Liver (tissue), 8 donors: ENCODE measurements at regions not wholly inside any gene's neighbourhood (a gene's known extent, or its start where the extent isn't known, plus 50 kb on each side); places are given as distances from the start of the nearest gene placed in this dataset.

Experiments
- DNase-seq: peaks from one replicate; pipeline ENCODE4 v3.0.0-alpha.2; 2017; ENCODE audit warnings: low spot score
- H3K27ac ChIP-seq, 2 donors: one replicate each; pipeline ENCODE4 v1.7.0; 2013; ENCODE audit warnings: inconsistent platforms in 2 of 2, low read length in 2 of 2, control low read depth in 1 of 2, low read depth in 1 of 2, mild to moderate bottlenecking in 1 of 2
- H3K27me3 ChIP-seq, 4 donors: one replicate each; pipeline versions ENCODE4 v1.6.1 to v1.7.0; 2013; ENCODE audit warnings: low read length in 3 of 4, inconsistent platforms in 1 of 4, mild to moderate bottlenecking in 1 of 4, moderate library complexity in 1 of 4; ENCODE audit not compliant: control insufficient read depth in 4 of 4, insufficient read depth in 4 of 4
- H3K36me3 ChIP-seq, 4 donors: one replicate each; pipeline versions ENCODE4 v1.6.1 to v1.7.0; 2013; ENCODE audit warnings: low read length in 3 of 4, mild to moderate bottlenecking in 3 of 4, low read depth in 1 of 4, moderate library complexity in 1 of 4; ENCODE audit not compliant: control insufficient read depth in 4 of 4, insufficient read depth in 3 of 4
- H3K4me1 ChIP-seq, 4 donors: one replicate each; pipeline versions ENCODE4 v1.6.1 to v1.7.0; 2013; ENCODE audit warnings: low read length in 3 of 4, mild to moderate bottlenecking in 3 of 4, moderate library complexity in 1 of 4; ENCODE audit not compliant: control insufficient read depth in 4 of 4, insufficient read depth in 4 of 4
- H3K4me3 ChIP-seq, 3 donors: one replicate each; pipeline versions ENCODE4 v1.6.1 to v1.7.0; 2013; ENCODE audit warnings: low read length in 3 of 3, control low read depth in 1 of 3, low read depth in 1 of 3, mild to moderate bottlenecking in 1 of 3
- H3K9ac ChIP-seq, 2 donors: one replicate each; pipeline ENCODE4 v1.7.0; 2013; ENCODE audit warnings: low read length in 2 of 2, mild to moderate bottlenecking in 2 of 2, moderate library complexity in 2 of 2, control low read depth in 1 of 2, low read depth in 1 of 2
- H3K9me3 ChIP-seq, 4 donors: one replicate each; pipeline versions ENCODE4 v1.6.1 to v1.7.0; 2013; ENCODE audit warnings: low read length in 3 of 4; ENCODE audit not compliant: control insufficient read depth in 4 of 4
- EGR1 ChIP-seq, 2 donors: IDR thresholded peaks; 2 replicates each; pipeline ENCODE4 v1.6.1; 2016 to 2018; ENCODE audit warnings: antibody characterized with exemption in 2 of 2, low read depth in 2 of 2
- FOXA1 ChIP-seq: IDR thresholded peaks from 2 replicates; pipeline ENCODE4 v1.6.1; 2016; ENCODE audit warnings: antibody characterized with exemption
- FOXA2 ChIP-seq: IDR thresholded peaks from 2 replicates; pipeline ENCODE4 v1.6.1; 2016; ENCODE audit warnings: antibody characterized with exemption
- GABPA ChIP-seq, 2 donors: IDR thresholded peaks in 1 of 2; conservative IDR thresholded peaks in 1 of 2; 2 replicates each; pipeline ENCODE4 v1.6.1; 2016; ENCODE audit warnings: antibody characterized with exemption in 2 of 2, mild to moderate bottlenecking in 1 of 2, moderate library complexity in 1 of 2
- HNF4A ChIP-seq, 2 donors: conservative IDR thresholded peaks; 2 replicates each; pipeline ENCODE4 v1.6.1; 2016; ENCODE audit warnings: antibody characterized with exemption in 2 of 2, mild to moderate bottlenecking in 2 of 2
- HNF4G ChIP-seq: IDR thresholded peaks from 2 replicates; pipeline ENCODE4 v1.6.1; 2016; ENCODE audit warnings: antibody characterized with exemption
- JUND ChIP-seq, 2 donors: IDR thresholded peaks; 2 replicates each; pipeline ENCODE4 v1.6.1; 2016; ENCODE audit warnings: antibody characterized with exemption in 2 of 2
- NR2F2 ChIP-seq: IDR thresholded peaks from 2 replicates; pipeline ENCODE4 v1.6.1; 2016; ENCODE audit warnings: antibody characterized with exemption
- RAD21 ChIP-seq, 2 donors: IDR thresholded peaks; 2 replicates each; pipeline ENCODE4 v1.6.1; 2016; ENCODE audit warnings: antibody characterized with exemption in 2 of 2, mild to moderate bottlenecking in 2 of 2
- RXRA ChIP-seq, 2 donors: IDR thresholded peaks; 2 replicates each; pipeline ENCODE4 v1.6.1; 2017 to 2018; ENCODE audit warnings: antibody characterized with exemption in 2 of 2, mild to moderate bottlenecking in 1 of 2
- SP1 ChIP-seq: IDR thresholded peaks from 2 replicates; pipeline ENCODE4 v1.6.1; 2018; ENCODE audit warnings: antibody characterized with exemption, mild to moderate bottlenecking
- TAF1 ChIP-seq: conservative IDR thresholded peaks from 2 replicates; pipeline ENCODE4 v1.6.1; 2016; ENCODE audit warnings: antibody characterized with exemption, mild to moderate bottlenecking
- WGBS: extraction: QIAGEN DNeasy Blood & Tissue Kit; methylation state at CpG from one replicate; pipeline ENCODE4 v1.1.7; 2013; 5-methylcytosine and 5-hydroxymethylcytosine counted together
- TF ChIP-seq, protein P1 (sequence below): fragments of 150-350 bp; IDR thresholded peaks from 2 replicates; pipeline ENCODE4 v1.5.1; 2017; ENCODE audit warnings: improper control_type of control experiment, low read depth, low read length; ENCODE audit not compliant: missing input control
- TF ChIP-seq, protein P2 (sequence below): IDR thresholded peaks from 2 replicates; pipeline ENCODE4 v1.6.1; 2016; ENCODE audit warnings: antibody characterized with exemption
- TF ChIP-seq, protein P3 (sequence below): IDR thresholded peaks from 2 replicates; pipeline ENCODE4 v1.6.1; 2016; ENCODE audit warnings: antibody characterized with exemption, mild to moderate bottlenecking
- TF ChIP-seq, protein P4 (sequence below): IDR thresholded peaks from 2 replicates; pipeline ENCODE4 v1.6.1; 2016; ENCODE audit warnings: antibody characterized with exemption
- donor health status: healthy.
- donor health status: healthy.
- donor health status: healthy.
- donor health status: healthy.
- donor health status: healthy.

DNA sequence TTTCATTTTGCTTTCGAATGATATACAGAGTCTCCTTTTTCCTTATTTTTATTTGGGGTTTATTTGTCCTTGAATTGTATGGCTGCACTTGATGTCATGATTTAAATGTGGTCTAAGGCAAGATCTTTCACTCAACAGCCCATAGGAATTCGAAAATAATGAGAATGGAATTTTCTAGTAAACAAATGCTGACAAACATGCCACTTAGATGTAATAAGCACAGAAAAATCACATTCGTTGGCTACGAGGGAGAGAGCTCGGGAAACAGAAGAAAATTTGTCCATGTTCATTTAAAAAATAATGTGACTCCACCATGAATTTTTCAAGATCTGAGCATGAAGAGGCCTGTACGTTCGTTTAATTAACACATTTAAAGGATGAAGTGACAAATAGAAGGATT, 73.0 kb downstream of the BLID start (continued):
- TF ChIP-seq HNF4G = no peak

DNA sequence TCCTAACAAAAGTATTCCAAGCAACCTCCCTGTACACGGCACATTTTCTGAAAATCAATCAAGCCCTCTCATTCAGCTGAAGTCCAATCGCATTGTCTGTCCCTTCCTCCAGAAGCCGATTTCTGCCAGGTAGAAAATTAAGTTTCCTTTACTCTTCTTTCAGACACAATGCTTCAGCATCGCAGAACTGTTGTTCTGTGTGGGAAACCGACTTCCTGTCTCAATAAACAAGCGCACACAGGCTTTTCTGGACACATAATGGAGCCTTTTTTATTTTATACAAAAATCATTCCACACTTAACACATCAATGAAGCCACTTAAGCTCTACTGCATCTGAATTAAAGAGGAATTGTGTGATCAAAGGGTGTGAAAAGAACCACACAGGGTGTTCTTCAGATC, 75.6 kb downstream of the BLID start:
- no peak overlapping the region for H3K9ac ChIP-seq
- DNase-seq = no peak
- H3K9me3 ChIP-seq = no peaks in the 10 kb centered on the region
- no peaks in the 10 kb centered on the region for H3K4me1 ChIP-seq
- no peaks in the 10 kb centered on the region for H3K36me3 ChIP-seq
- 36% methylated on average over 6 of the region's 6 CpGs for WGBS
- H3K27ac ChIP-seq = no peak overlapping the region
- TF ChIP-seq RXRA (IDR thresholded peaks at IDR 0.05) = no peak
- TF ChIP-seq JUND (IDR thresholded peaks at IDR 0.05) = no peak
- no peak for TF ChIP-seq FOXA2
- no peak for TF ChIP-seq NR2F2
- TF ChIP-seq, protein P1, sequence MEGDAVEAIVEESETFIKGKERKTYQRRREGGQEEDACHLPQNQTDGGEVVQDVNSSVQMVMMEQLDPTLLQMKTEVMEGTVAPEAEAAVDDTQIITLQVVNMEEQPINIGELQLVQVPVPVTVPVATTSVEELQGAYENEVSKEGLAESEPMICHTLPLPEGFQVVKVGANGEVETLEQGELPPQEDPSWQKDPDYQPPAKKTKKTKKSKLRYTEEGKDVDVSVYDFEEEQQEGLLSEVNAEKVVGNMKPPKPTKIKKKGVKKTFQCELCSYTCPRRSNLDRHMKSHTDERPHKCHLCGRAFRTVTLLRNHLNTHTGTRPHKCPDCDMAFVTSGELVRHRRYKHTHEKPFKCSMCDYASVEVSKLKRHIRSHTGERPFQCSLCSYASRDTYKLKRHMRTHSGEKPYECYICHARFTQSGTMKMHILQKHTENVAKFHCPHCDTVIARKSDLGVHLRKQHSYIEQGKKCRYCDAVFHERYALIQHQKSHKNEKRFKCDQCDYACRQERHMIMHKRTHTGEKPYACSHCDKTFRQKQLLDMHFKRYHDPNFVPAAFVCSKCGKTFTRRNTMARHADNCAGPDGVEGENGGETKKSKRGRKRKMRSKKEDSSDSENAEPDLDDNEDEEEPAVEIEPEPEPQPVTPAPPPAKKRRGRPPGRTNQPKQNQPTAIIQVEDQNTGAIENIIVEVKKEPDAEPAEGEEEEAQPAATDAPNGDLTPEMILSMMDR = no peak
- TF ChIP-seq EGR1 (IDR thresholded peaks at IDR 0.05; ENCODE audit: low read depth in 2 of 2) = no peak
- no peak for TF ChIP-seq SP1
- TF ChIP-seq HNF4G = no peak
- TF ChIP-seq, protein P2, sequence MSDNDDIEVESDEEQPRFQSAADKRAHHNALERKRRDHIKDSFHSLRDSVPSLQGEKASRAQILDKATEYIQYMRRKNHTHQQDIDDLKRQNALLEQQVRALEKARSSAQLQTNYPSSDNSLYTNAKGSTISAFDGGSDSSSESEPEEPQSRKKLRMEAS = no peak
- TF ChIP-seq FOXA1 = no peak
- TF ChIP-seq GABPA (IDR thresholded peaks at IDR 0.05 in 1 of 2, conservative IDR thresholded peaks at IDR 0.05 in 1 of 2) = no peak
- TF ChIP-seq, protein P3, sequence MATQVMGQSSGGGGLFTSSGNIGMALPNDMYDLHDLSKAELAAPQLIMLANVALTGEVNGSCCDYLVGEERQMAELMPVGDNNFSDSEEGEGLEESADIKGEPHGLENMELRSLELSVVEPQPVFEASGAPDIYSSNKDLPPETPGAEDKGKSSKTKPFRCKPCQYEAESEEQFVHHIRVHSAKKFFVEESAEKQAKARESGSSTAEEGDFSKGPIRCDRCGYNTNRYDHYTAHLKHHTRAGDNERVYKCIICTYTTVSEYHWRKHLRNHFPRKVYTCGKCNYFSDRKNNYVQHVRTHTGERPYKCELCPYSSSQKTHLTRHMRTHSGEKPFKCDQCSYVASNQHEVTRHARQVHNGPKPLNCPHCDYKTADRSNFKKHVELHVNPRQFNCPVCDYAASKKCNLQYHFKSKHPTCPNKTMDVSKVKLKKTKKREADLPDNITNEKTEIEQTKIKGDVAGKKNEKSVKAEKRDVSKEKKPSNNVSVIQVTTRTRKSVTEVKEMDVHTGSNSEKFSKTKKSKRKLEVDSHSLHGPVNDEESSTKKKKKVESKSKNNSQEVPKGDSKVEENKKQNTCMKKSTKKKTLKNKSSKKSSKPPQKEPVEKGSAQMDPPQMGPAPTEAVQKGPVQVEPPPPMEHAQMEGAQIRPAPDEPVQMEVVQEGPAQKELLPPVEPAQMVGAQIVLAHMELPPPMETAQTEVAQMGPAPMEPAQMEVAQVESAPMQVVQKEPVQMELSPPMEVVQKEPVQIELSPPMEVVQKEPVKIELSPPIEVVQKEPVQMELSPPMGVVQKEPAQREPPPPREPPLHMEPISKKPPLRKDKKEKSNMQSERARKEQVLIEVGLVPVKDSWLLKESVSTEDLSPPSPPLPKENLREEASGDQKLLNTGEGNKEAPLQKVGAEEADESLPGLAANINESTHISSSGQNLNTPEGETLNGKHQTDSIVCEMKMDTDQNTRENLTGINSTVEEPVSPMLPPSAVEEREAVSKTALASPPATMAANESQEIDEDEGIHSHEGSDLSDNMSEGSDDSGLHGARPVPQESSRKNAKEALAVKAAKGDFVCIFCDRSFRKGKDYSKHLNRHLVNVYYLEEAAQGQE = no peak
- no peak for TF ChIP-seq HNF4A (conservative IDR thresholded peaks at IDR 0.05)
- TF ChIP-seq RAD21 (IDR thresholded peaks at IDR 0.05) = no peak
- no peak for TF ChIP-seq TAF1
- H3K27me3 ChIP-seq = peaks cover 0 to 4% (median 0%) of the 10 kb centered on the region in 4 donors
- H3K4me3 ChIP-seq = no peak overlapping the region

DNA sequence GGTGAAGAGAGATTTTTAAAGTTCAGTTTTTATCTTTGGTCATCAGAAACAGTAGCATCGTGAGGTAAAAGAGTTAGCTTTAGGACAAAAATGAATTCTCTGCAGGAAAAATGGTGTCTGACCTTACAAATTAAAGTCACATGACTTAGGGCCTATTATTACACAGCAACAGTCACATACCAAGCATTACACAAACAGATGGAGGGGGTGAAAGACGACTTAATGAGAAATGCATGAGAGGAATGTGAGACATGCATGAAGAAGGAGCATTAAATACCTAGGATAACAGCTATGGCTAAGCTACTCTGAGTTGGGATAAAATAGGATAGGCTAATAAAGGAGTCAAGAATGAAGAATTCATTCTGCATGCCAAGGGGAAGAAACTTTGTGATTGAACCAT, 77.5 kb downstream of the BLID start:
- no peak overlapping the region for H3K27ac ChIP-seq
- no peaks in the 10 kb centered on the region for H3K9me3 ChIP-seq
- H3K4me1 ChIP-seq = no peaks in the 10 kb centered on the region
- no peak for TF ChIP-seq GABPA (IDR thresholded peaks at IDR 0.05 in 1 of 2, conservative IDR thresholded peaks at IDR 0.05 in 1 of 2)
- TF ChIP-seq, protein P2 = no peak
- TF ChIP-seq TAF1 = no peak
- TF ChIP-seq RAD21 (IDR thresholded peaks at IDR 0.05) = no peak
- TF ChIP-seq HNF4A (conservative IDR thresholded peaks at IDR 0.05) = no peak
- TF ChIP-seq HNF4G = no peak
- TF ChIP-seq EGR1 (IDR thresholded peaks at IDR 0.05; ENCODE audit: low read depth in 2 of 2) = no peak
- TF ChIP-seq JUND (IDR thresholded peaks at IDR 0.05) = no peak
- TF ChIP-seq, protein P3 = no peak
- TF ChIP-seq FOXA1 = no peak
- TF ChIP-seq, protein P4, sequence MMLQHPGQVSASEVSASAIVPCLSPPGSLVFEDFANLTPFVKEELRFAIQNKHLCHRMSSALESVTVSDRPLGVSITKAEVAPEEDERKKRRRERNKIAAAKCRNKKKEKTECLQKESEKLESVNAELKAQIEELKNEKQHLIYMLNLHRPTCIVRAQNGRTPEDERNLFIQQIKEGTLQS = no peak
- TF ChIP-seq SP1 = no peak
- WGBS = 69% methylated on average over 2 of the region's 2 CpGs
- no peak for DNase-seq
- no peak overlapping the region for H3K4me3 ChIP-seq
- H3K36me3 ChIP-seq = no peaks in the 10 kb centered on the region
- H3K9ac ChIP-seq = no peak overlapping the region
- H3K27me3 ChIP-seq = peaks cover 0 to 4% (median 0%) of the 10 kb centered on the region in 4 donors
